ENCODE measurements at regions not wholly inside any gene's neighbourhood (a gene's known extent, or its start where the extent isn't known, plus 50 kb on each side); places are given as distances from the start of the nearest gene placed in this dataset.

GRCh38 chrX:110924871-110925270 lies 129.3 kb upstream of the CHRDL1 start:
- Histone ChIP-seq H4K91ac (ENCODE audit: insufficient read depth, low read depth, low read length) (no peak overlapping the region), H2BK5ac (ENCODE audit: low read depth, low read length, poor library complexity, severe bottlenecking) (no peak overlapping the region), H3K36me3 (ENCODE audit: control insufficient read depth, insufficient read depth, low read length) (no peaks in the 10 kb centered on the region), H3K23ac (ENCODE audit: low read depth, low read length) (no peak overlapping the region), H2AK5ac (ENCODE audit: low read depth, low read length) (no peak overlapping the region), H3K79me1 (ENCODE audit: low read depth in 1 of 2, low read length in 2 of 2) (no peaks in the 10 kb centered on the region), H2AFZ (replicated peaks; ENCODE audit: low read length, poor library complexity) (no peak overlapping the region), H4K5ac (ENCODE audit: low read depth, low read length) (no peak overlapping the region), H3K9ac (ENCODE audit: low read depth, low read length) (no peak overlapping the region), H2AK9ac (replicated peaks; ENCODE audit: low read depth, low read length, poor library complexity) (no peak overlapping the region), H2BK15ac (ENCODE audit: low read depth, low read length) (no peak overlapping the region), H3K4me3 (ENCODE audit: insufficient read depth, low read depth, low read length) (no peak overlapping the region), H4K8ac (ENCODE audit: low read depth in 2 of 2, low read length in 2 of 2) (no peak overlapping the region), H4K20me1 (ENCODE audit: insufficient read depth, low read length) (no peaks in the 10 kb centered on the region), H2BK120ac (ENCODE audit: low read depth, low read length) (no peak overlapping the region), H3K27ac (ENCODE audit: insufficient read depth, low read length) (no peak overlapping the region), H3K4ac (ENCODE audit: low read depth, low read length) (no peak overlapping the region), H3K56ac (ENCODE audit: extremely low read depth, insufficient read depth, low read length) (no peak overlapping the region), H3K14ac (replicated peaks; ENCODE audit: low read depth, low read length) (no peak overlapping the region), H3K27me3 (ENCODE audit: control insufficient read depth, insufficient read depth, low read length) (peaks cover 2% of the 10 kb centered on the region), H3K9me3 (ENCODE audit: control insufficient read depth, insufficient read depth, low read length) (no peaks in the 10 kb centered on the region), H3K9me1 (ENCODE audit: insufficient read depth, low read length) (no peaks in the 10 kb centered on the region), H2BK20ac (ENCODE audit: low read depth, low read length) (no peak overlapping the region), H3K4me2 (ENCODE audit: low read depth, low read length) (no peak overlapping the region), H3K4me1 (ENCODE audit: control insufficient read depth, insufficient read depth, low read length) (no peaks in the 10 kb centered on the region), H3K18ac (ENCODE audit: low read depth, low read length) (no peak overlapping the region)
- dilution Hi-C loops (cut with HindIII; ENCODE audit: low sequenced_read_pairs, unreplicated experiment): no loop called here
- ChIA-PET POLR2A (ENCODE audit: unreplicated experiment) (no interaction called here), CTCF (no interaction called here)
- in situ Hi-C loops (cut with MboI; ENCODE audit: low sequenced_read_pairs): no loop called here
- BruUV-seq (replicated peaks): no TSS peak
- ATAC-seq (ENCODE audit: low read depth) (no peak), DNase-seq (no peak)
- intact Hi-C loops (cut with micrococcal nuclease): no loop called here
- TF ChIP-seq BHLHE40 (IDR thresholded peaks at IDR 0.05; ENCODE audit: low read depth, low read length) (no peak), POLR2A (IDR thresholded peaks at IDR 0.05; ENCODE audit: low read depth, low read length) (no peak), RFX5 (IDR thresholded peaks at IDR 0.05; ENCODE audit: low read depth, low read length) (no peak), NFE2L2 (IDR thresholded peaks at IDR 0.05; ENCODE audit: low read depth, low read length) (no peak), SMC3 (IDR thresholded peaks at IDR 0.05; ENCODE audit: low read depth, low read length) (no peak), MAZ (IDR thresholded peaks at IDR 0.05; ENCODE audit: borderline replicate concordance, low read depth, low read length) (no peak), FOS (IDR thresholded peaks at IDR 0.05; ENCODE audit: low read depth, low read length) (no peak)
- TF ChIP-seq, protein P1, sequence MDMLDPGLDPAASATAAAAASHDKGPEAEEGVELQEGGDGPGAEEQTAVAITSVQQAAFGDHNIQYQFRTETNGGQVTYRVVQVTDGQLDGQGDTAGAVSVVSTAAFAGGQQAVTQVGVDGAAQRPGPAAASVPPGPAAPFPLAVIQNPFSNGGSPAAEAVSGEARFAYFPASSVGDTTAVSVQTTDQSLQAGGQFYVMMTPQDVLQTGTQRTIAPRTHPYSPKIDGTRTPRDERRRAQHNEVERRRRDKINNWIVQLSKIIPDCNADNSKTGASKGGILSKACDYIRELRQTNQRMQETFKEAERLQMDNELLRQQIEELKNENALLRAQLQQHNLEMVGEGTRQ (IDR thresholded peaks at IDR 0.05; ENCODE audit: low read depth, low read length): no peak
